ENCODE measurements at regions not wholly inside any gene's neighbourhood (a gene's known extent, or its start where the extent isn't known, plus 50 kb on each side); places are given as distances from the start of the nearest gene placed in this dataset.

- TF ChIP-seq POLR2A (IDR thresholded peaks at IDR 0.05; ENCODE audit: low read depth) (no peak), POLR2AphosphoS5 (IDR thresholded peaks at IDR 0.05) (no peak), CTCF (IDR thresholded peaks at IDR 0.05) (no peak), EP300 (IDR thresholded peaks at IDR 0.05) (no peak)
- no peak overlapping the region for H3K27ac ChIP-seq (replicated peaks in 1 of 4)
- no peaks in the 10 kb centered on the region for H3K36me3 ChIP-seq
- WGBS, result 92% methylated on average over 3 of the region's 3 CpGs
- H3K4me1 ChIP-seq, result no peaks in the 10 kb centered on the region
- intact Hi-C loops (cut with DNase I), result no loop called here
- no peaks in the 10 kb centered on the region for H3K9me3 ChIP-seq
- H3K27me3 ChIP-seq, result no peaks in the 10 kb centered on the region
- H3K4me3 ChIP-seq, result no peak overlapping the region
- DNase-seq (ENCODE audit: extremely low spot score), result no peak
These were observed 62.9 kb downstream of the KCNE4 start for GRCh38 chr2:223114917-223115316.

- H3K27me3 ChIP-seq, result no peaks in the 10 kb centered on the region
- DNase-seq (ENCODE audit: extremely low spot score), result no peak
- TF ChIP-seq POLR2AphosphoS5 (IDR thresholded peaks at IDR 0.05) (no peak), EP300 (IDR thresholded peaks at IDR 0.05) (no peak), CTCF (IDR thresholded peaks at IDR 0.05) (no peak), POLR2A (IDR thresholded peaks at IDR 0.05; ENCODE audit: low read depth) (no peak)
- 81% methylated on average over 4 of the region's 4 CpGs for WGBS
- H3K36me3 ChIP-seq, result no peaks in the 10 kb centered on the region
- H3K4me1 ChIP-seq, result peaks cover 0 to 7% (median 5%) of the 10 kb centered on the region in 4 donors
- H3K9me3 ChIP-seq, result no peaks in the 10 kb centered on the region
- intact Hi-C loops (cut with DNase I), result no loop called here
- H3K27ac ChIP-seq (replicated peaks in 1 of 4), result no peak overlapping the region
- H3K4me3 ChIP-seq, result no peak overlapping the region
These were observed 65.5 kb downstream of the KCNE4 start for GRCh38 chr2:223117533-223117932.

- no peak for DNase-seq (ENCODE audit: extremely low spot score)
- H3K27me3 ChIP-seq, result no peaks in the 10 kb centered on the region
- WGBS, result 95% methylated on average over 1 of the region's 1 CpG
- peaks cover 0 to 18% (median 15%) of the 10 kb centered on the region in 4 donors for H3K4me1 ChIP-seq
- no peak for TF ChIP-seq POLR2A (IDR thresholded peaks at IDR 0.05; ENCODE audit: low read depth)
- no peak for TF ChIP-seq CTCF (IDR thresholded peaks at IDR 0.05)
- no peak for TF ChIP-seq EP300 (IDR thresholded peaks at IDR 0.05)
- no peak for TF ChIP-seq POLR2AphosphoS5 (IDR thresholded peaks at IDR 0.05)
- no peak overlapping the region for H3K4me3 ChIP-seq
- intact Hi-C loops (cut with DNase I), result no loop called here
- H3K36me3 ChIP-seq, result no peaks in the 10 kb centered on the region
- no peaks in the 10 kb centered on the region for H3K9me3 ChIP-seq
- H3K27ac ChIP-seq (replicated peaks in 1 of 4), result no peak overlapping the region
These were observed 69.3 kb downstream of the KCNE4 start for GRCh38 chr2:223121283-223121682.

GRCh38 chr2:223122781-223123180 is 70.8 kb downstream of the KCNE4 start:
- Histone ChIP-seq H3K27ac (replicated peaks in 1 of 4) (peak overlapping the region in 3 of 4 donors; percentile 15 to 35 (median 20)), H3K27me3 (no peaks in the 10 kb centered on the region), H3K9me3 (no peaks in the 10 kb centered on the region), H3K36me3 (no peaks in the 10 kb centered on the region), H3K4me1 (peaks cover 0 to 18% (median 15%) of the 10 kb centered on the region in 4 donors), H3K4me3 (no peak overlapping the region)
- DNase-seq (ENCODE audit: extremely low spot score), result no peak
- TF ChIP-seq POLR2AphosphoS5 (IDR thresholded peaks at IDR 0.05), result peak in 1 of 2 donors; percentile 28
- TF ChIP-seq EP300 (IDR thresholded peaks at IDR 0.05), result no peak
- WGBS, result 12% methylated on average over 4 of the region's 4 CpGs
- intact Hi-C loops (cut with DNase I), result no loop called here

- WGBS, result 63% methylated on average over 6 of the region's 6 CpGs
- no peaks in the 10 kb centered on the region for H3K9me3 ChIP-seq
- TF ChIP-seq CTCF (IDR thresholded peaks at IDR 0.05), result no peak
- TF ChIP-seq EP300 (IDR thresholded peaks at IDR 0.05), result no peak
- no peak for TF ChIP-seq POLR2A (IDR thresholded peaks at IDR 0.05; ENCODE audit: low read depth)
- TF ChIP-seq POLR2AphosphoS5 (IDR thresholded peaks at IDR 0.05), result peak in 1 of 2 donors; percentile 24
- H3K4me3 ChIP-seq, result no peak overlapping the region
- peaks cover 0 to 18% (median 15%) of the 10 kb centered on the region in 4 donors for H3K4me1 ChIP-seq
- H3K36me3 ChIP-seq, result no peaks in the 10 kb centered on the region
- no peaks in the 10 kb centered on the region for H3K27me3 ChIP-seq
- DNase-seq (ENCODE audit: extremely low spot score), result no peak
- H3K27ac ChIP-seq (replicated peaks in 1 of 4), result peak overlapping the region in 2 of 4 donors; percentile 17 to 35
- intact Hi-C loops (cut with DNase I), result no loop called here
These were observed 72.0 kb downstream of the KCNE4 start for GRCh38 chr2:223123855-223124610.
